Epithelial cell of proximal tubule (primary cell): ENCODE measurements at regions not wholly inside any gene's neighbourhood (a gene's known extent, or its start where the extent isn't known, plus 50 kb on each side); places are given as distances from the start of the nearest gene placed in this dataset.
"Not testable (repeated sequence)": the region's sequence is repeated elsewhere in the genome, so short reads cannot be mapped to it uniquely, and the experiment has no call there.

Experiments used
- DNase-seq: peaks from one replicate; pipeline ENCODE4 v3.0.0-alpha.2; 2011; ENCODE audit warnings: low read depth
- H3K4me3 ChIP-seq: 2 replicates; pipeline ENCODE4 v1.5.1; 2011; ENCODE audit warnings: low read depth, mild to moderate bottlenecking, low read length
- TF ChIP-seq, protein P1 (sequence below): conservative IDR thresholded peaks from 2 replicates; pipeline ENCODE4 v1.5.1; 2012; ENCODE audit warnings: low read depth, mild to moderate bottlenecking, low read length

DNA sequence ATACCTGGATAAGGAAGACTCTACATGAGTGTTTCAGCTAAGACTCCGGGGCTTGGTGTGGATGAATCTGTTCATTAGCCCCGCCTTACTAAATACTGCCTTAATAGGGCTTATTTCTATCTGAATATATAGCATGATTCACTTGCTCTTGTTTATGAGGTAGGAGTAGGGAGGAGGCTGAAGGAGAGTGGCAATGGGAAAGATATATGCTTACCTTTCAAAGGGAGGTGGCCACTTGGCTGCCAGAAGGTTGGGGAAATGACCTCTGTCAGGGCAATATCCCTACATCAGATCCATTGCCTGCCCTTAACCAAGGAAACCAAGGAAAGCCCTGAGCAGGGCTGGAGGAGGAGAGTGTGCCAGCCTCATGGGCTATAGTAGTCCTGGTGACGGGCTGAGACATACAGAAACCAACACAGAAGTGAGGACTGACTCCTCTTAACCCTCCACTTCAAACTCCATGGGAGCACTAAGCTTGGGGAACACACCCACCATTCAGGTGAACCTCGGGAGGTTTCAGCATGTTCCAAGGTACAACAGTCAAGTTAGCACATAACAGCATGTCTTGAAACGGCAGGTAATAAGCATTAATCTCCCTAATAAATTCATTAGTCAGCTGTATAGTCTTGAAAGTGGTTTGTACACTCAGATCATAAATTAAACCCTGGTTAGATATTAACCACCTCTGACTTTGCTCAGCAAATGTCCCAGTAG, 80.1 kb downstream of the EOMES start:
- DNase-seq = no peak
- no peak overlapping the region for H3K4me3 ChIP-seq

DNA sequence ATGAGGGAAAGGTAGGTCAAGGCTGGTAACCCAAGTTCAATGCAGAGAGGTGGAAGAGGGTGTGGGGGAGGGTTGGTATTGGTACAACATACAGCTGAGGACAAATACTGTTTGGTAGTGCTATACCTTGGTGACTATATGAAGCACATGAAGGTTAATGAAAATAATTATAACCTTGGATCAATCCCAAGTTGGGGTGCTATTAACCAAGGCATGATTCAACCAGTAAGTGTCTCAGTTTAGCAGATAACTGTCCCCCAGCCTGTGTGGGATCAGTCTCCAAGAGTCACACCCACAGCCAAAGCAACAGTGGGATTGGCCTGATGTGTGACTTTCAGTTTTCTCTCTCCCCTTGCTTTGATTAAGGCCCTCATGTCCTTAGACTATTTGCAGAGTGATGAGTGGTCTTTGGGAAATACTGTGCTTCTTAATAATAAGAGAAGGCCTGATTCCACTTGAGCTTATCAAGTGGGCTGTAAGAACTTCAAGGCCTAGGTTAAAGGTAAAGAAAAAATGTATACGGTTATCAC, 80.8 kb downstream of the EOMES start:
- no peak for DNase-seq
- H3K4me3 ChIP-seq = no peak overlapping the region
- TF ChIP-seq, protein P1, sequence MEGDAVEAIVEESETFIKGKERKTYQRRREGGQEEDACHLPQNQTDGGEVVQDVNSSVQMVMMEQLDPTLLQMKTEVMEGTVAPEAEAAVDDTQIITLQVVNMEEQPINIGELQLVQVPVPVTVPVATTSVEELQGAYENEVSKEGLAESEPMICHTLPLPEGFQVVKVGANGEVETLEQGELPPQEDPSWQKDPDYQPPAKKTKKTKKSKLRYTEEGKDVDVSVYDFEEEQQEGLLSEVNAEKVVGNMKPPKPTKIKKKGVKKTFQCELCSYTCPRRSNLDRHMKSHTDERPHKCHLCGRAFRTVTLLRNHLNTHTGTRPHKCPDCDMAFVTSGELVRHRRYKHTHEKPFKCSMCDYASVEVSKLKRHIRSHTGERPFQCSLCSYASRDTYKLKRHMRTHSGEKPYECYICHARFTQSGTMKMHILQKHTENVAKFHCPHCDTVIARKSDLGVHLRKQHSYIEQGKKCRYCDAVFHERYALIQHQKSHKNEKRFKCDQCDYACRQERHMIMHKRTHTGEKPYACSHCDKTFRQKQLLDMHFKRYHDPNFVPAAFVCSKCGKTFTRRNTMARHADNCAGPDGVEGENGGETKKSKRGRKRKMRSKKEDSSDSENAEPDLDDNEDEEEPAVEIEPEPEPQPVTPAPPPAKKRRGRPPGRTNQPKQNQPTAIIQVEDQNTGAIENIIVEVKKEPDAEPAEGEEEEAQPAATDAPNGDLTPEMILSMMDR = no peak

More for the DNA sequence above, 80.1 kb downstream of the EOMES start:
- TF ChIP-seq, protein P1 = no peak

DNA sequence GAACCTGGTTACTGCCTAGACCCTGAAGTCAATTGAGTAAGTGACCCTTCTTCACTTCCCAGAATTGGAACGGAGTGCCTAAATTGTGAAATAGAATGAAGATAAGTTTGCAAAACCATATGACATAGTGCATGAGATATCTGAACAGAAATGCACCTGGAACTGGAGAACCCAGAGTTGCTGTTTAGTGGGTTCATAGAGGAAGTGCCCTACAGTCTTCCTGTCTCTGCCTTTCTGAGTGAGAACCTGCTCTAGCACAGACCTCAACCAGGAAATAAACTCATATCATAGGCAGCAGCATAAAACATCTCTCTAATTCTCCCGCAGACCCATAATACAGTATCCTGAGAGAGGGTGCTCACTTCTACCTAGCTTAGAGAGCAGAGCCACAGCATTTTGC, 82.9 kb downstream of the EOMES start:
- TF ChIP-seq, protein P1 = no peak
- no peak overlapping the region for H3K4me3 ChIP-seq
- DNase-seq = no peak

DNA sequence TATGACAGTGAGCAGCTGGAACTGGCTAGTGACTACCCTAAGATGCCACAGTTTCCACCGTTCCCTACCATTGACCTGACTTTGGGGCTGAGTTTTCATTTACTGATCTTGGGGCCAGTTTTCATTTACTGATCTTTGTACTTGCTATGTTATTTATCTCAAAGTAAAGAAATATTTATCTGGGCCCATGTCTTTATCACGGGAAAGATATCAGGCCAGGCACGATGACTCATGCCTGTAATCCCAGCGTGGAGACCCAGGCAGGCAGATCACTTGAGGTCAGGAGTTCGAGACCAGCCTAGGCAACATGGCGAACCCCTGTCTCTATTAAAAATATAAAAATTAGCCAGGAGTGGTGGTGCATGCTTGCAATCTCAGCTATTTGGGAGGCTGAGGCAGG, 83.5 kb downstream of the EOMES start:
- TF ChIP-seq, protein P1 = no peak

DNA sequence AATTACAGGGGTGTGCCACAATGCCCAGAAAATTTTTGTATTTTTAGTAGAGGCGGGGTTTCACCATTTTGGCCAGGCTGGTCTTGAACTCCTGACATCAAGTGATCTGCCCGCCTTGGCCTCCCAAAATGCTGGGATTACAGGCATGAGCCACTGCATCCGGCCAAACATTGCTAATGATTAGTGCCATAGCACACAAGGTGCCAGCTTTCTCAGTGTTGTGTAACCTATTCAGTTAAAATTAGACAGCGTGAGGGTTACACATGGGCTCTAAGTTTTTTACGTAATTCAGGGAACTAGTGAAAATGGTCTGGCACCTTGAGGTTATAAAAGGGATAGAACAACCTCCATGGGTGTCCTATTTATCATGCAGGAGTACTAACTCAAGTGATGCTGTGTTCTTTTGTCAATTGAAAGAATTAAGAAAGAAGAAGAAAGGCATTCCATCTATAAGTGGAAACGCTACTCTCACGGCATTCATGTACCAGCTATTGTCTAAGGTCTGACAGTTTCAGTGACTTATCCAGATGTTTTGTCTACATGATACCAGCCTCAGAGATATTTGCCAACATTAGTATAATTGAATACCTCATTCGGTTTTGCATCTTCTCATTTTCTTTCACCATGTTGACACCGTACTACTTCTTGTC, 84.7 kb downstream of the EOMES start:
- TF ChIP-seq, protein P1 = peak; percentile 19
- H3K4me3 ChIP-seq = no peak overlapping the region
- peak; percentile 76 for DNase-seq

More for the DNA sequence above, 83.5 kb downstream of the EOMES start:
- DNase-seq = no peak
- H3K4me3 ChIP-seq = no peak overlapping the region

DNA sequence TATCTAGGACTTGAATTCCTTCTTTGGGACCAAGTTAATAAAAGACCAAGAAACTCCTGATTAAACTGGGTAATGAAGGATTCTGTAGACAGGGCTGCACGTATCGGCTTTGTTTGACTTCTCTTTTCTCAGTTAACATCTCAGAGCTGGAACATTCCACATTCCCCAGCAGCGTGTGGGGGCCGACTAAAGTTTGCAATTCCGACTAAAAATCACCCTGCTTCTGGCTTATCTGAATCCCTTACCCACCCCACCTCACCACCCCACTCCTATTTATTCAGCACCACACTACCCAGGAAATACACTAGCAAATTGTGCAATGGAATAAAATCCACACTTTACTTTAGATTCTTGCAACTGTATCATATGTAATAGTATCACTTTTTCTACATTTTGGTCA, 87.1 kb downstream of the EOMES start:
- not testable (repeated sequence) for H3K4me3 ChIP-seq, DNase-seq

DNA sequence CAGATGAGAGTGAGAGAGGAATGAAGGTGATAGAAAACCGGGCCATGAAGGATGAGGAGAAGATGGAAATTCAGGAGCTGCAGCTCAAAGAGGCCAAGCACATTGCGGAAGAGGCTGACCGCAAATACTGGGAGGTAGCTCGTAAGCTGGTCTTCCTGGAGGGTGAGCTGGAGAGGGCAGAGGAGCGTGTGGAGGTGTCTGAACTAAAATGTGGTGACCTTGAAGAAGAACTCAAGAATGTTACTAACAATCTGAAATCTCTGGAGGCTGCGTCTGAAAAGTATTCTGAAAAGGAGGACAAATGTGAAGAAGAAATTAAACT, 88.9 kb downstream of the EOMES start:
- no peak for DNase-seq
- TF ChIP-seq, protein P1 = no peak
- peak overlapping the region; percentile 59 for H3K4me3 ChIP-seq
